ENCODE measurements at regions not wholly inside any gene's neighbourhood (a gene's known extent, or its start where the extent isn't known, plus 50 kb on each side); places are given as distances from the start of the nearest gene placed in this dataset.
A peak's percentile ranks its signal among the peaks of the same experiment; 100 is the strongest.

GRCh38 chr2:3114406-3115185 is 263.0 kb downstream of the EIPR1 start:
- intact Hi-C loops (cut with micrococcal nuclease) = no loop called here
- DNase-seq (ENCODE audit: extremely low read depth in 1 of 4, low spot score in 3 of 4) = no peak
- POLR2A ChIA-PET = interaction anchor here (0.6 kb wide), 1 partner anchor 1466 kb away, joined by 3 read pairs; no protein-coding TSS in a partner anchor

More at GRCh38 chr2:3114406-3115185, 263.0 kb downstream of the EIPR1 start:
- H2AFZ ChIP-seq (ENCODE audit: low read depth, low read length) = no peak overlapping the region
- no peaks in the 10 kb centered on the region for H3K79me2 ChIP-seq (ENCODE audit: control insufficient read depth, insufficient read depth, low read length)
- no peak; the same call in 2 of the 3 replicates for ATAC-seq
- H3K36me3 ChIP-seq (ENCODE audit: control insufficient read depth, insufficient read depth, low read length) = no peaks in the 10 kb centered on the region
- H3K4me3 ChIP-seq = no peak overlapping the region
- peak overlapping the region in 1 of 2 experiments; percentile 37; a peak in 1 of 4 replicates for H3K9ac ChIP-seq (ENCODE audit: insufficient read depth in 1 of 2, low read depth in 2 of 2, low read length in 2 of 2)
- CTCF ChIA-PET (ENCODE audit: low intra/inter-chr PET ratio) = no interaction called here
- in situ Hi-C loops (cut with MboI) = no loop called here
- TF ChIP-seq ZMIZ1 (IDR thresholded peaks at IDR 0.05; ENCODE audit: low read depth in 2 of 2, low read length in 2 of 2) (no peak), SIN3A (IDR thresholded peaks at IDR 0.05; ENCODE audit: borderline replicate concordance in 2 of 2, control insufficient read depth in 1 of 2, low read depth in 2 of 2, low read length in 2 of 2) (no peak)
- peaks cover 21 to 57% of the 10 kb centered on the region in 2 experiments for H3K27me3 ChIP-seq (ENCODE audit: control insufficient read depth in 2 of 2, insufficient read depth in 2 of 2, low read length in 2 of 2)
- H3K4me1 ChIP-seq (replicated peaks in 1 of 2; ENCODE audit: control insufficient read depth in 2 of 2, insufficient read depth in 2 of 2, low read length in 2 of 2) = peaks cover 0 to 4% of the 10 kb centered on the region in 2 experiments; a peak in 3 of 5 replicates
- no peaks in the 10 kb centered on the region for H3K9me1 ChIP-seq (ENCODE audit: control insufficient read depth, insufficient read depth, low read length)
- H4K20me1 ChIP-seq (replicated peaks; ENCODE audit: control insufficient read depth, insufficient read depth, low read length) = no peaks in the 10 kb centered on the region; the same call in 1 of the 2 replicates
- no peak for FAIRE-seq
- no peak overlapping the region for H3K27ac ChIP-seq (ENCODE audit: extremely low read depth, low read depth, low read length)
- peaks cover 7% of the 10 kb centered on the region; the same call in 1 of the 2 replicates for H3K9me3 ChIP-seq (replicated peaks; ENCODE audit: control insufficient read depth, insufficient read depth, low read depth, low read length)
- no TSS peak for BruUV-seq (replicated peaks)
- no peak overlapping the region for H3K4me2 ChIP-seq (ENCODE audit: insufficient read depth, low read length)
- WGBS (ENCODE audit: insufficient coverage, low coverage, missing lambda C conversion rate) = 2% methylated on average over 26 of the region's 26 CpGs

All from K562 (cell line).